Mesenchymal stem cell (in vitro differentiated cells and primary cell): ENCODE measurements at regions not wholly inside any gene's neighbourhood (a gene's known extent, or its start where the extent isn't known, plus 50 kb on each side); places are given as distances from the start of the nearest gene placed in this dataset.

ENCODE experiments used
- DNase-seq: peaks from one replicate; pipeline ENCODE4 v3.0.0-alpha.2; 2013
- H2AFZ ChIP-seq: one replicate; pipeline ENCODE4 v1.6.1; 2013; ENCODE audit warnings: low read depth, mild to moderate bottlenecking, control low read depth, inconsistent platforms, low read length, moderate library complexity
- H2AK5ac ChIP-seq: 2 replicates; pipeline ENCODE4 v1.6.1; 2013; ENCODE audit warnings: low read length, moderate library complexity, mild to moderate bottlenecking, inconsistent platforms; ENCODE audit not compliant: severe bottlenecking
- H2BK120ac ChIP-seq: one replicate; pipeline ENCODE4 v1.6.1; 2013; ENCODE audit warnings: low read depth, mild to moderate bottlenecking, inconsistent platforms, low read length, moderate library complexity
- H2BK12ac ChIP-seq, 2 experiments: one replicate each; pipeline ENCODE4 v1.6.1; 2013; ENCODE audit warnings: inconsistent platforms in 2 of 2, low read length in 2 of 2, mild to moderate bottlenecking in 2 of 2, moderate library complexity in 2 of 2, control low read depth in 1 of 2
- H2BK15ac ChIP-seq: one replicate; pipeline ENCODE4 v1.6.1; 2013; ENCODE audit warnings: mild to moderate bottlenecking, low read depth, inconsistent platforms; ENCODE audit not compliant: poor library complexity, severe bottlenecking
- H2BK5ac ChIP-seq: 2 replicates; pipeline ENCODE4 v1.6.1; 2013; ENCODE audit warnings: low read depth, mild to moderate bottlenecking, low read length, control low read depth, inconsistent platforms; ENCODE audit not compliant: poor library complexity, severe bottlenecking
- H3K14ac ChIP-seq, 2 experiments: one replicate each; pipeline ENCODE4 v1.6.1; 2013; ENCODE audit warnings: inconsistent platforms in 2 of 2, low read length in 2 of 2, control low read depth in 1 of 2, mild to moderate bottlenecking in 1 of 2, moderate library complexity in 1 of 2
- H3K18ac ChIP-seq, 2 experiments: one replicate each; pipeline ENCODE4 v1.6.1; 2013; ENCODE audit warnings: inconsistent platforms in 2 of 2, low read length in 2 of 2, control low read depth in 1 of 2, low read depth in 1 of 2, mild to moderate bottlenecking in 1 of 2
- H3K23ac ChIP-seq, 2 experiments: one replicate each; pipeline ENCODE4 v1.6.1; 2013; ENCODE audit warnings: inconsistent platforms in 2 of 2, low read length in 2 of 2, mild to moderate bottlenecking in 2 of 2, moderate library complexity in 2 of 2, control low read depth in 1 of 2
- H3K27ac ChIP-seq: 2 replicates; pipeline ENCODE4 v1.5.1; 2013; ENCODE audit warnings: mild to moderate bottlenecking, moderate library complexity, low read length, control low read depth, inconsistent platforms; ENCODE audit not compliant: poor library complexity, severe bottlenecking
- H3K27me3 ChIP-seq, 2 experiments: 2 replicates each; pipeline versions ENCODE4 v1.6.1 to v1.7.0; 2013; ENCODE audit warnings: low read length in 2 of 2, mild to moderate bottlenecking in 2 of 2, moderate library complexity in 2 of 2, control low read depth in 1 of 2, inconsistent platforms in 1 of 2; ENCODE audit not compliant: control insufficient read depth in 1 of 2, insufficient read depth in 1 of 2
- H3K36me3 ChIP-seq, 2 experiments: 2 replicates each; pipeline versions ENCODE4 v1.6.1 to v1.7.0; 2013; ENCODE audit warnings: low read length in 2 of 2, control low read depth in 1 of 2, inconsistent platforms in 1 of 2, low read depth in 1 of 2, mild to moderate bottlenecking in 1 of 2; ENCODE audit not compliant: insufficient read depth in 2 of 2, control insufficient read depth in 1 of 2
- H3K4ac ChIP-seq, 2 experiments: one replicate each; pipeline ENCODE4 v1.6.1; 2013; ENCODE audit warnings: inconsistent platforms in 2 of 2, low read length in 2 of 2, mild to moderate bottlenecking in 2 of 2, moderate library complexity in 2 of 2, control low read depth in 1 of 2, low read depth in 1 of 2
- H3K4me1 ChIP-seq: 2 replicates; pipeline ENCODE4 v1.6.1; 2013; ENCODE audit warnings: low read depth, low read length, control low read depth; ENCODE audit not compliant: control insufficient read depth, insufficient read depth
- H3K4me2 ChIP-seq: 2 replicates; pipeline ENCODE4 v1.6.1; 2013; ENCODE audit warnings: low read length, mild to moderate bottlenecking, inconsistent platforms; ENCODE audit not compliant: poor library complexity, severe bottlenecking
- H3K4me3 ChIP-seq, 2 experiments: 2 replicates each; pipeline versions ENCODE4 v1.5.1 to v1.7.0; 2013; ENCODE audit warnings: low read length in 2 of 2, mild to moderate bottlenecking in 2 of 2, control low read depth in 1 of 2, low read depth in 1 of 2; ENCODE audit not compliant: insufficient read depth in 1 of 2
- H3K79me1 ChIP-seq: replicated peaks from 2 replicates; pipeline ENCODE4 v1.6.1; 2013; ENCODE audit warnings: mild to moderate bottlenecking, control low read depth, low read length, inconsistent platforms; ENCODE audit not compliant: poor library complexity, severe bottlenecking
- H3K9ac ChIP-seq: 2 replicates; pipeline ENCODE4 v1.7.0; 2013; ENCODE audit warnings: mild to moderate bottlenecking, low read length, moderate library complexity
- H3K9me3 ChIP-seq: 2 replicates; pipeline ENCODE4 v1.7.0; 2013; ENCODE audit warnings: mild to moderate bottlenecking, low read length; ENCODE audit not compliant: control insufficient read depth
- H4K8ac ChIP-seq: one replicate; pipeline ENCODE4 v1.6.1; 2013; ENCODE audit warnings: inconsistent platforms, mild to moderate bottlenecking, low read length, moderate library complexity
- H4K91ac ChIP-seq: one replicate; pipeline ENCODE4 v1.6.1; 2013; ENCODE audit warnings: mild to moderate bottlenecking, low read length, inconsistent platforms
- WGBS: methylation state at CpG from one replicate; pipeline ENCODE4 v1.1.7; 2013; ENCODE audit warnings: mixed read lengths; 5-methylcytosine and 5-hydroxymethylcytosine counted together

GRCh38 chrX:20409991-20410390, 143.3 kb upstream of the RPS6KA3 start:
- WGBS: no CpG with 5 or more reads among the region's 6 CpGs
- Histone ChIP-seq H2AFZ (no peak overlapping the region), H2BK15ac (no peak overlapping the region), H2BK5ac (no peak overlapping the region), H3K4me1 (no peaks in the 10 kb centered on the region), H3K23ac (no peak overlapping the region), H2AK5ac (no peak overlapping the region), H3K9ac (no peak overlapping the region), H3K79me1 (no peaks in the 10 kb centered on the region), H3K27me3 (peaks cover 0 to 3% of the 10 kb centered on the region in 2 experiments), H3K4me3 (no peak overlapping the region), H3K14ac (no peak overlapping the region), H3K9me3 (no peaks in the 10 kb centered on the region), H4K91ac (no peak overlapping the region), H3K18ac (no peak overlapping the region), H3K27ac (no peak overlapping the region), H3K36me3 (no peaks in the 10 kb centered on the region), H4K8ac (no peak overlapping the region), H3K4me2 (no peak overlapping the region), H2BK120ac (no peak overlapping the region), H3K4ac (no peak overlapping the region), H2BK12ac (no peak overlapping the region)
- no peak for DNase-seq

DNA sequence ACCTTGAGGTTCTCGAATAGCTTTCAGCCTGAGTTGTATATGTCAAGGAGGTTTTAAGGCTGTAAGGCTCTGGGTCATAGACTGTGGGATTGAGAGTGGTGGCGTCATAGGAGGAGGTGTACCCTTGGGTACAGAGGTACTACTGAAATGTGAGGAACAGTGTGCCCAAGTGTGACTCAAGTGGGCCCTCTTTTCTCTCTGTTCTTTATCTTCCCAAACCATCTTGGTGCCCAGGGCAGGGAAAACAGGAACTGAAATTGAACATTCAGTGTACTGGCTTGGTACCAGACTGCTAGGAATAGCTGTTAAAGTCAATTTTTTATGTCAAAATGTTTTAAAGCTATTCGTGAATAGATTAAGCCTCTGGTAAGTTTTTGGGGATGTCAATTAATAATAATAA, 136.2 kb upstream of the RPS6KA3 start:
- Histone ChIP-seq H3K9ac (no peak overlapping the region), H2BK120ac (no peak overlapping the region), H3K14ac (no peak overlapping the region), H2BK12ac (no peak overlapping the region), H2BK15ac (no peak overlapping the region), H3K27me3 (no peaks in the 10 kb centered on the region), H2AFZ (no peak overlapping the region), H3K9me3 (no peaks in the 10 kb centered on the region), H3K18ac (no peak overlapping the region), H3K4me2 (no peak overlapping the region), H2AK5ac (no peak overlapping the region), H2BK5ac (no peak overlapping the region), H4K8ac (no peak overlapping the region), H4K91ac (no peak overlapping the region), H3K27ac (no peak overlapping the region), H3K4me1 (no peaks in the 10 kb centered on the region), H3K79me1 (no peaks in the 10 kb centered on the region), H3K4me3 (no peak overlapping the region), H3K23ac (no peak overlapping the region), H3K36me3 (no peaks in the 10 kb centered on the region), H3K4ac (no peak overlapping the region)
- 80% methylated on average over 2 of the region's 3 CpGs for WGBS
- DNase-seq: no peak

GRCh38 chrX:20399728-20400414, 133.2 kb upstream of the RPS6KA3 start:
- no peaks in the 10 kb centered on the region for H3K27me3 ChIP-seq
- no CpG with 5 or more reads among the region's 2 CpGs for WGBS
- H2BK5ac ChIP-seq: no peak overlapping the region
- H3K27ac ChIP-seq: no peak overlapping the region
- no peaks in the 10 kb centered on the region for H3K36me3 ChIP-seq
- no peaks in the 10 kb centered on the region for H3K9me3 ChIP-seq
- no peaks in the 10 kb centered on the region for H3K79me1 ChIP-seq
- no peak overlapping the region for H2BK12ac ChIP-seq
- H3K4me3 ChIP-seq: no peak overlapping the region
- no peak overlapping the region for H3K9ac ChIP-seq
- H3K14ac ChIP-seq: no peak overlapping the region
- no peaks in the 10 kb centered on the region for H3K4me1 ChIP-seq
- no peak overlapping the region for H4K91ac ChIP-seq
- H2AK5ac ChIP-seq: no peak overlapping the region
- H2BK120ac ChIP-seq: no peak overlapping the region
- H3K4me2 ChIP-seq: no peak overlapping the region
- H2BK15ac ChIP-seq: no peak overlapping the region
- H3K18ac ChIP-seq: no peak overlapping the region
- H3K23ac ChIP-seq: no peak overlapping the region
- DNase-seq: no peak
- no peak overlapping the region for H3K4ac ChIP-seq
- no peak overlapping the region for H4K8ac ChIP-seq
- H2AFZ ChIP-seq: no peak overlapping the region

DNA sequence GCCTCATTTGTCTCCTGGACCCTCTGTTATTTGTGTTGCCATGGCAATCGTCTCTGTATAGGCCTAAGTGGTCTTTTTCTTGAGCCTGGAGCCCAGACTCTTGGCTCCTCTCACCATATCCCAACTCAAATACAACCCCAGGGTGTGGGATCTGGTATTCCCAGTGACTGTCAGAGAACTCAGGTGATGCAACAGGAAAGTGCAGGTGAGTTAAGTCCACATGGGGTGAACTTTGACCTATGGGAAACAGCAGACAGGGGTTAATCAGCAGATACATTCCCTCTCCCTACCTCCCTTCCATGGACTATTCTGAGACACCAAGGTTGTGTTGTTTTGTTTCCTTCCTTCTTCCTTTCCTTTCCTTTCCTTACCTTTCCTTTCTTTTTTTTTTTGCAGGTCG, 130.9 kb upstream of the RPS6KA3 start:
- H3K79me1 ChIP-seq: no peaks in the 10 kb centered on the region
- H4K91ac ChIP-seq: no peak overlapping the region
- no peaks in the 10 kb centered on the region for H3K27me3 ChIP-seq
- H3K4me1 ChIP-seq: no peaks in the 10 kb centered on the region
- H3K18ac ChIP-seq: no peak overlapping the region
- no peak overlapping the region for H3K4me3 ChIP-seq
- H2AFZ ChIP-seq: no peak overlapping the region
- no peak overlapping the region for H2AK5ac ChIP-seq
- no peak overlapping the region for H3K23ac ChIP-seq
- H3K9me3 ChIP-seq: no peaks in the 10 kb centered on the region
- no peak overlapping the region for H2BK5ac ChIP-seq
- no peak overlapping the region for H3K14ac ChIP-seq
- H3K27ac ChIP-seq: no peak overlapping the region
- no peak for DNase-seq
- 89% methylated on average over 1 of the region's 2 CpGs for WGBS
- H3K9ac ChIP-seq: no peak overlapping the region
- H3K4me2 ChIP-seq: no peak overlapping the region
- H2BK12ac ChIP-seq: no peak overlapping the region
- no peak overlapping the region for H4K8ac ChIP-seq
- no peaks in the 10 kb centered on the region for H3K36me3 ChIP-seq
- H3K4ac ChIP-seq: no peak overlapping the region
- H2BK15ac ChIP-seq: no peak overlapping the region
- no peak overlapping the region for H2BK120ac ChIP-seq
